ENCODE measurements at regions not wholly inside any gene's neighbourhood (a gene's known extent, or its start where the extent isn't known, plus 50 kb on each side); places are given as distances from the start of the nearest gene placed in this dataset.

- FAIRE-seq (no peak), DNase-seq (ENCODE audit: low spot score) (no peak)
Measured at GRCh38 chr6:40973304-40973703, 65.7 kb downstream of the UNC5CL start.

GRCh38 chr6:40972814-40973213, 66.2 kb downstream of the UNC5CL start:
- FAIRE-seq (no peak), DNase-seq (ENCODE audit: low spot score) (no peak)

- FAIRE-seq, result no peak
Measured at GRCh38 chr6:40972190-40972589, 66.8 kb downstream of the UNC5CL start.

GRCh38 chr6:40968620-40969164, 70.3 kb downstream of the UNC5CL start:
- DNase-seq (ENCODE audit: low spot score), result no peak
- FAIRE-seq, result no peak

More at GRCh38 chr6:40972190-40972589, 66.8 kb downstream of the UNC5CL start:
- no peak for DNase-seq (ENCODE audit: low spot score)

GRCh38 chr6:40966860-40967259, 72.2 kb downstream of the UNC5CL start:
- FAIRE-seq (no peak), DNase-seq (ENCODE audit: low spot score) (no peak)

GRCh38 chr6:40965046-40965445, 74.0 kb downstream of the UNC5CL start:
- DNase-seq (ENCODE audit: low spot score) (no peak), FAIRE-seq (no peak)

- no peak for FAIRE-seq
- DNase-seq (ENCODE audit: low spot score), result no peak
Measured at GRCh38 chr6:40963019-40963418, 76.0 kb downstream of the UNC5CL start.

- FAIRE-seq (peak; percentile 90), DNase-seq (ENCODE audit: low spot score) (peak; percentile 94)
Measured at GRCh38 chr6:40962241-40962640, 76.8 kb downstream of the UNC5CL start.

- DNase-seq (ENCODE audit: low spot score) (no peak), FAIRE-seq (no peak)
Measured at GRCh38 chr6:40961831-40962230, 77.2 kb downstream of the UNC5CL start.

- DNase-seq (ENCODE audit: low spot score), result peak; percentile 38
Measured at GRCh38 chr6:40960742-40961430, 78.1 kb downstream of the UNC5CL start.

GRCh38 chr6:40959781-40960327, 79.2 kb downstream of the UNC5CL start:
- DNase-seq (ENCODE audit: low spot score), result no peak
- FAIRE-seq, result no peak

More at GRCh38 chr6:40960742-40961430, 78.1 kb downstream of the UNC5CL start:
- FAIRE-seq, result no peak

- FAIRE-seq (no peak), DNase-seq (ENCODE audit: low spot score) (peak; percentile 26)
Measured at GRCh38 chr6:40958738-40959137, 80.3 kb downstream of the UNC5CL start.

GRCh38 chr6:40957616-40958492, 81.2 kb downstream of the UNC5CL start:
- FAIRE-seq (peak; percentile 95), DNase-seq (ENCODE audit: low spot score) (peak; percentile 99)

- DNase-seq (ENCODE audit: low spot score) (peak; percentile 86), FAIRE-seq (peak; percentile 88)
Measured at GRCh38 chr6:40956936-40957335, 82.1 kb downstream of the UNC5CL start.

GRCh38 chr6:40955178-40955545, 83.9 kb downstream of the UNC5CL start:
- FAIRE-seq, result no peak
- no peak for DNase-seq (ENCODE audit: low spot score)

- DNase-seq (ENCODE audit: low spot score), result no peak
- no peak for FAIRE-seq
Measured at GRCh38 chr6:40954446-40955177, 84.4 kb downstream of the UNC5CL start.

- FAIRE-seq (no peak), DNase-seq (ENCODE audit: low spot score) (no peak)
Measured at GRCh38 chr6:40953486-40953885, 85.5 kb downstream of the UNC5CL start.

GRCh38 chr6:40950986-40951698, 87.9 kb downstream of the UNC5CL start:
- peak; percentile 89 for FAIRE-seq
- peak; percentile 80 for DNase-seq (ENCODE audit: low spot score)

GRCh38 chr6:40948570-40948969, 90.5 kb downstream of the UNC5CL start:
- FAIRE-seq, result no peak
- DNase-seq (ENCODE audit: low spot score), result peak; percentile 50

GRCh38 chr6:40947876-40948526, 91.0 kb downstream of the UNC5CL start:
- FAIRE-seq, result peak; percentile 90
- DNase-seq (ENCODE audit: low spot score), result peak; percentile 75

Measured in RCC 7860 (cell line).